ENCODE measurements at regions not wholly inside any gene's neighbourhood (a gene's known extent, or its start where the extent isn't known, plus 50 kb on each side); places are given as distances from the start of the nearest gene placed in this dataset.

GRCh38 chr17:79545251-79546005, 65.4 kb downstream of the RBFOX3 start:
- H3K4me2 ChIP-seq, result no peak overlapping the region

GRCh38 chr17:79544142-79544914, 66.5 kb downstream of the RBFOX3 start:
- POLR2A ChIA-PET, result interaction anchor here (0.6 kb wide), 1 partner anchor 22 kb away, joined by 3 read pairs; no protein-coding TSS in a partner anchor
- no peak for FAIRE-seq
- TF ChIP-seq RARB (CRISPR knock-in tag; IDR thresholded peaks at IDR 0.05) (no peak), ATOH8 (CRISPR knock-in tag; IDR thresholded peaks at IDR 0.05; ENCODE audit: low read depth) (no peak), HEYL (CRISPR knock-in tag; IDR thresholded peaks at IDR 0.05) (no peak), HOXB13 (CRISPR knock-in tag; IDR thresholded peaks at IDR 0.05; ENCODE audit: low read depth) (no peak), NFE2L2 (conservative IDR thresholded peaks at IDR 0.05; ENCODE audit: low read length) (no peak), HES2 (IDR thresholded peaks at IDR 0.05) (no peak), SMC3 (IDR thresholded peaks at IDR 0.05) (no peak), FOXS1 (CRISPR knock-in tag; IDR thresholded peaks at IDR 0.05) (no peak), MAFK (IDR thresholded peaks at IDR 0.05; ENCODE audit: partially characterized antibody) (no peak), BCL3 (IDR thresholded peaks at IDR 0.05) (no peak), MAX (IDR thresholded peaks at IDR 0.05) (no peak), MYC (IDR thresholded peaks at IDR 0.05; ENCODE audit: borderline replicate concordance, low read length) (no peak), RAD21 (conservative IDR thresholded peaks at IDR 0.05 in 1 of 2, IDR thresholded peaks at IDR 0.05 in 1 of 2) (no peak)

More at GRCh38 chr17:79545251-79546005, 65.4 kb downstream of the RBFOX3 start:
- POLR2A ChIA-PET, result no interaction called here
- CTCF ChIA-PET, result no interaction called here
- whole genome bisulfite sequencing (ENCODE audit: missing lambda C conversion rate), result 81% methylated on average over 20 of the region's 20 CpGs
- FAIRE-seq, result no peak
- Histone ChIP-seq H3K4me3 (no peak overlapping the region), H3K4me1 (peaks cover 16% of the 10 kb centered on the region), H3K27ac (no peak overlapping the region), H3K9me3 (no peaks in the 10 kb centered on the region)
- no peak for DNase-seq (ENCODE audit: low read depth in 1 of 2, low spot score in 1 of 2)
- ATAC-seq, result no peak; a peak in 1 of 6 replicates
- TF ChIP-seq FOSB (CRISPR knock-in tag; IDR thresholded peaks at IDR 0.05), result no peak
- no peak for TF ChIP-seq MAX (IDR thresholded peaks at IDR 0.05)
- TF ChIP-seq ZFP36 (IDR thresholded peaks at IDR 0.05; ENCODE audit: borderline replicate concordance, partially characterized antibody), result no peak
- TF ChIP-seq RFX5 (IDR thresholded peaks at IDR 0.05), result no peak
- TF ChIP-seq ZSCAN20 (CRISPR knock-in tag; IDR thresholded peaks at IDR 0.05), result no peak
- TF ChIP-seq EP300 (IDR thresholded peaks at IDR 0.05), result no peak
- TF ChIP-seq CTCF (IDR thresholded peaks at IDR 0.05), result no peak
- TF ChIP-seq REST (IDR thresholded peaks at IDR 0.05), result no peak

More at GRCh38 chr17:79544142-79544914, 66.5 kb downstream of the RBFOX3 start:
- ATAC-seq (no peak), DNase-seq (ENCODE audit: low read depth in 1 of 2, low spot score in 1 of 2) (no peak)
- Histone ChIP-seq H3K4me1 (peaks cover 16% of the 10 kb centered on the region), H3K27ac (peak overlapping the region in 1 of 2 experiments; percentile 28; a peak in 2 of 6 replicates), H3K4me2 (no peak overlapping the region), H3K9me3 (no peaks in the 10 kb centered on the region), H3K4me3 (no peak overlapping the region)
- CTCF ChIA-PET, result interaction anchor here (1.1 to 4.4 kb wide), 2 partner anchors 20 to 68 kb away, joined by 5 to 17 read pairs; no protein-coding TSS in a partner anchor
- WGBS (ENCODE audit: missing lambda C conversion rate), result 82% methylated on average over 19 of the region's 19 CpGs

Measured in A549 (cell line).